DMS 273 (cell line): ENCODE measurements at regions not wholly inside any gene's neighbourhood (a gene's known extent, or its start where the extent isn't known, plus 50 kb on each side); places are given as distances from the start of the nearest gene placed in this dataset.

Experiments
- DNase-seq: peaks from one replicate; lab custom pipeline; 2025; ENCODE audit not compliant: unreplicated experiment; lab: John Stamatoyannopoulos, UW

GRCh38 chr5:61949054-61949678 is 356.8 kb upstream of the KIF2A start:
- DNase-seq = peak; percentile 8

- DNase-seq = no peak
Observed at GRCh38 chr5:61949679-61950435, 356.1 kb upstream of the KIF2A start.

- DNase-seq = no peak
Observed at GRCh38 chr5:61951295-61951694, 354.7 kb upstream of the KIF2A start.

- DNase-seq = no peak
Observed at GRCh38 chr5:61953913-61954312, 352.1 kb upstream of the KIF2A start.

GRCh38 chr5:61964201-61964600 is 341.8 kb upstream of the KIF2A start:
- DNase-seq = no peak

- DNase-seq = no peak
Observed at GRCh38 chr5:61965069-61965468, 340.9 kb upstream of the KIF2A start.

GRCh38 chr5:61965490-61965889 is 340.5 kb upstream of the KIF2A start:
- no peak for DNase-seq

- DNase-seq = no peak
Observed at GRCh38 chr5:61966296-61966955, 339.6 kb upstream of the KIF2A start.

GRCh38 chr5:61966997-61967396 is 339.0 kb upstream of the KIF2A start:
- no peak for DNase-seq

GRCh38 chr5:61967681-61968080 is 338.3 kb upstream of the KIF2A start:
- no peak for DNase-seq

GRCh38 chr5:61969347-61969746 is 336.7 kb upstream of the KIF2A start:
- DNase-seq = no peak

- DNase-seq = no peak
Observed at GRCh38 chr5:61969755-61970154, 336.3 kb upstream of the KIF2A start.

GRCh38 chr5:61970218-61970617 is 335.8 kb upstream of the KIF2A start:
- DNase-seq = no peak

- DNase-seq = no peak
Observed at GRCh38 chr5:61974680-61975079, 331.3 kb upstream of the KIF2A start.

GRCh38 chr5:61981886-61982285 is 324.1 kb upstream of the KIF2A start:
- no peak for DNase-seq

GRCh38 chr5:61991430-61991829 is 314.6 kb upstream of the KIF2A start:
- no peak for DNase-seq

- no peak for DNase-seq
Observed at GRCh38 chr5:61991866-61992265, 314.1 kb upstream of the KIF2A start.

- no peak for DNase-seq
Observed at GRCh38 chr5:61993295-61993927, 312.6 kb upstream of the KIF2A start.

- DNase-seq = no peak
Observed at GRCh38 chr5:61994171-61994570, 311.8 kb upstream of the KIF2A start.

- DNase-seq = no peak
Observed at GRCh38 chr5:61995486-61995885, 310.5 kb upstream of the KIF2A start.

- no peak for DNase-seq
Observed at GRCh38 chr5:61999371-61999770, 306.6 kb upstream of the KIF2A start.

GRCh38 chr5:62000646-62001045 is 305.4 kb upstream of the KIF2A start:
- DNase-seq = no peak
